GM18520 (cell line): ENCODE measurements at regions not wholly inside any gene's neighbourhood (a gene's known extent, or its start where the extent isn't known, plus 50 kb on each side); places are given as distances from the start of the nearest gene placed in this dataset.
"Not testable (repeated sequence)": the region's sequence is repeated elsewhere in the genome, so short reads cannot be mapped to it uniquely, and the experiment has no call there.

ENCODE experiments used
- ATAC-seq: cut with Tn5 transposase; IDR thresholded peaks from one replicate; pipeline ENCODE4 v1.9.1; 2021; ENCODE audit not compliant: unreplicated experiment

DNA sequence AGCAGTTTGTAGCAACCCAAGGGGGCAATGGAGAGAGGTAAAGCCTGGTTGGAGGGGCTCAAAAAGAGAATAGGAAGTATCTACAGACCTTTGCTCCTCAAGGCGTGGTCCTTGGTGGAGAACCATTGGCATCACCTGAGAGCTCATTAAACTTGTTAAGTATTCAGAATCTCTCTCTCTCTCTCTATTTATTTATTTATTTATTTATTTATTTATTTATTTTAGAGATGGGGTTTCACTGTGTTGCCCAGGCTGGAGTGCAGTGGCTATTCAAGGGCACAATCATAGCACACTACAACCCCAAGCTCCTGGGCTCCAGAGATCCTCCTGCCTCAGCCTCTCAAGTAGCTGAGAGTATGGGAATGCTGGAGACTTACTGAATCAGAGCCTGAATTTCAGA, 193.1 kb upstream of the ADCY2 start:
- no peak for ATAC-seq

- ATAC-seq, result no peak
These were observed 188.0 kb upstream of the ADCY2 start for GRCh38 chr5:7207979-7208378.

GRCh38 chr5:7208938-7209337, 187.0 kb upstream of the ADCY2 start:
- no peak for ATAC-seq

GRCh38 chr5:7209658-7210057, 186.3 kb upstream of the ADCY2 start:
- ATAC-seq, result no peak

- ATAC-seq, result no peak
These were observed 185.4 kb upstream of the ADCY2 start for GRCh38 chr5:7210549-7210948.

DNA sequence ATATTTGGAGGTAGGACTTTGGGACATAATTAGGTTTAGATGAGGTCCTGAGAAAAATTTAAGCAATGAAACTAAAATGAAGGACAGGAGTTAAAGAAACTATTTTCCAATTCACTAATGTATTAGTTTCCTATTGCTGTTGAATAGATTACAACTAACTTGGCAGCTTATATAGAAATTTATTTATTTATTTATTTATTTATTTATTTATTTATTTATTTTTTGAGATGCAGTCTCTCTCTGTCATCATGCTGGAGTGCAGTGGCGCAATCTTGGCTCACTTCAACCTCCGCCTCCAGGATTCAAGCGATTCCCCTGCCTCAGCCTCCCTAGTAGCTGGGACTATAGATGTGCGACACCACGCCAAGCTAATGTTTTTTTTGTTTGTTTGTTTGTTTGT, 182.4 kb upstream of the ADCY2 start:
- ATAC-seq, result no peak

GRCh38 chr5:7214906-7215416, 181.0 kb upstream of the ADCY2 start:
- no peak for ATAC-seq

DNA sequence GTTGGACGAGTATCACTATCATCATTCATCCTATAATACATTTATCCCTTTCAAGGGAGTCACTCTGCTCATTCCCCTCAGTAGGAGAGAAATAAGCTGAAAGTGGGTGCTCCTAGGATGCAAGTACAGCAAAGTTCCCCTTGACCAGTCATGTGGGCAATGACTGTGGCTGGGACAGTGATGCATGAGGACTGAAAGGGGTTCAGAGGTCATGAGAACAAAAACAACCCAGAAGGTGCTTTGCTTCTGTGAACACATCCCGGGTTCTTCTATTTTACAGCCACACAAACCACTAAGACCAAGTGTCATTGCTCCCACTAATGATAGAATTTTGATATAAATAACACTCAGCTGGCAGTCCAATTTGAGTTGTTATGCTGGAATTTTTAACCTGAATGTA, 177.8 kb upstream of the ADCY2 start:
- ATAC-seq, result no peak

DNA sequence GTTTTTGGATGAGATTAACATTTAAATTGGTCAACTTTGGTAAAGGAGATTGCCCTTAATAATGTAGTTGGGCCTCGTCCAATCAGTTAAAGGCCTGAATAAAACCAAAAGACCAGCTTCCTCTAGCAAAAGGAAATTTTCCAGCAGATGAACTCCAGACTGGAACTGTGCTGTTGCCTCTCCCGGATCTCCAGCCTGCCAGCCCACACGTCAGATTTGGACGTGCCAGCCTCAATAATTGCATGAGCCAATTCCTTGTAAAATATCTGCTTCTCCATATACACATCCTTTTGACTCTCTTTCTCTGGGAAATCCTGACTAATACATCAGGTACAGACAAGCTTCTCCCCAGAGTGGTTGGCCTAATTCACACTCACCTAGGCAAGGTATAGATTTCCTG, 175.8 kb upstream of the ADCY2 start:
- no peak for ATAC-seq

- ATAC-seq, result no peak
These were observed 174.9 kb upstream of the ADCY2 start for GRCh38 chr5:7221041-7221440.

GRCh38 chr5:7225826-7226225, 170.1 kb upstream of the ADCY2 start:
- ATAC-seq, result no peak

- ATAC-seq, result no peak
These were observed 153.7 kb upstream of the ADCY2 start for GRCh38 chr5:7242118-7242710.

DNA sequence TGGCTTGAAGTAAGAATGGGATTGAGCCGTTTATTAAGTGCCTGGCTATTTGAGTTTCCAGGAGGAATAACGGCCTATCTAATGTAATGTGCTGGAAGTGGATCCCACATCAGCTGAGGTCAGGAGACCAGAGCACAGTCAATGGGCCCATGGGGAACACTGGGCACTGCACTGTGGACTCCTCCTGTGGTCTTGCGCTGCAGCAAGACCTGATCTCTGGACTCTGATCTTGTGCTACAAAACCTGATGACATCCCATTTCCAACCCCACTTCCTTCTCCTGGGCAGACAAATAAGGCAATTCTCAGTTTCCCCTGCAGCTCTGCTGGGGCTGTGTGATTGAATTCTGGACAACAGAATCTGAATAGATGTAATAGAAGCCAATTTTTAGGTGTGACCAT, 151.7 kb upstream of the ADCY2 start:
- no peak for ATAC-seq

- ATAC-seq, result no peak
These were observed 150.8 kb upstream of the ADCY2 start for GRCh38 chr5:7245121-7245651.

GRCh38 chr5:7246287-7246686, 149.7 kb upstream of the ADCY2 start:
- no peak for ATAC-seq

- ATAC-seq, result no peak
These were observed 145.9 kb upstream of the ADCY2 start for GRCh38 chr5:7250004-7250403.

GRCh38 chr5:7250611-7251010, 145.3 kb upstream of the ADCY2 start:
- no peak for ATAC-seq

DNA sequence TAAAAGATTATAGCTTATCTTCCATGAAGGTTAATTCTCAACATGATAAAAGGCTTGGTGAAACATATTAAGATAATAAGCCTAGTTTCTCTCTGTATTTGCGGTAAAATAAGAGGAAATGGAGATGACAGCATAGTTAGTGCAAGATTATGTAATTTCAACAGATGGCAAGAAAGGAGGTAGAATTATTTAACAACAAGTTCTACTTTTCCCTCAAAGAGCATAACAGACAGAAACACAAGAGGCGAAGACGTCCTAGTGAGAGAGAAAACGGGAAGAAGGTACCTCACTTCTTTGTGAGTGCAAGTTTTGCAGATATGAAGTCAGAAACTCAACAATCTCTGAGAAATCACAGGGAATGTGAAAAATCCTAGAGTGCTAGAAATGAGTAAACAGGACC, 144.8 kb upstream of the ADCY2 start:
- no peak for ATAC-seq

DNA sequence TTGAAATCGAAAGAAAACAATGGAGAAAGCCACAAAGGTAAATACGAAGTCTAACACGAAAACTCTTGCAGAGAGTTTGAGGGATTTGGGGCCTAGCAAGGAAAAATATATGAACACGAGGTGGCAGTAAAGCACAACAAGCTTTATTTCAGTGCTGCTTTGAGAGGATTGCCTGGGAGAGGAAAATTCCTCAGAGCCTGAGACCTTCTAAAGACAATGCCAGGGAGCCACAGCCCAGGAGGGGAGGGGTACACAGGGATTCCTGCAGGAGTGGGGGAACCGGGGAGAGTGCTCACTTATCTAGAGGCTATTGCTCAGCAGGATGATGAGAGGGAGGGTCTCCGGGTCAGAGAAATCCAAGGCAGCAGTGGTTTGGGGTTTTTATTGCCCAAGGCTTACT, 134.9 kb upstream of the ADCY2 start:
- no peak for ATAC-seq

DNA sequence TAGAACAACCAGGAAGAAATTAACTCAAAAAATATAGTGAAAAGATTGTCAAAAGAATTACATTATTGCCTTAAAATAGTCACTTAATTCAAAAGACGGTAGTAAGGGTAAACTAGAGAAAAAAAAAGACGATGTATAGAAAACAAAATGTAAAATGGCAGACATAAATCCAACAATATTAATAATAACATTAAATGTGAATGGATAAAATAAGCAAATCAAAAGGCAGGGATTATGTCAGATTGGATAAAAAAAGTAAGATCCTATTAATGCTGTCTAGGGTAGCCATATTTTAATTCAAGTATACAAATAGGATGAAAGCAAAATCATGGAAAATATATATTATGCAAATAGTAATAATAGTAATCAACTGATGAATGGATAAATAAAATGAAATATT, 134.0 kb upstream of the ADCY2 start:
- ATAC-seq, result no peak

DNA sequence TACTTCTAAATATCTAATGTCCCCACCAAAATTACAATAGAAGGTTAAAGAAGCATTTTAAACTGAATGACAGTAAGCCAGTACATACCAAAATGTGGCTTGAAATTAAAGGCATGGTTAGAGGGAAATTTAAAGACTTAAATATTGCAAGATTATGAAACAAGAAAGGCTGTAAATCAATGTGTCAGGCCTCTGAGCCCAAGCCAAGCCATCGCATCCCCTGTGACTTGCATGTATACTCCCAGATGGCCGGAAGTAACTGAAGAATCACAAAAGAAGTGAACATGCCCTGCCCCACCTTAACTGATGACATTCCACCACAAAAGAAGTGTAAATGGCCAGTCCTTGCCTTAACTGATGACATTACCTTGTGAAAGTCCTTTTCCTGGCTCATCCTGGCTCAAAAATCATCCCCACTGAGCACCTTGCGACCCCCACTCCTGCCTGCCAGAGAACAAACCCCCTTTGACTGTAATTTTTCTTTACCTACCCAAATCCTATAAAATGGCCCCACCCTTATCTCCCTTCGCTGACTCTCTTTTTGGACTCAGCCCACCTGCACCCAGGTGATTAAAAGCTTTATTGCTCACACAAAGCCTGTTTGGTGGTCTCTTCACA, 132.4 kb upstream of the ADCY2 start:
- ATAC-seq, result not testable (repeated sequence)

DNA sequence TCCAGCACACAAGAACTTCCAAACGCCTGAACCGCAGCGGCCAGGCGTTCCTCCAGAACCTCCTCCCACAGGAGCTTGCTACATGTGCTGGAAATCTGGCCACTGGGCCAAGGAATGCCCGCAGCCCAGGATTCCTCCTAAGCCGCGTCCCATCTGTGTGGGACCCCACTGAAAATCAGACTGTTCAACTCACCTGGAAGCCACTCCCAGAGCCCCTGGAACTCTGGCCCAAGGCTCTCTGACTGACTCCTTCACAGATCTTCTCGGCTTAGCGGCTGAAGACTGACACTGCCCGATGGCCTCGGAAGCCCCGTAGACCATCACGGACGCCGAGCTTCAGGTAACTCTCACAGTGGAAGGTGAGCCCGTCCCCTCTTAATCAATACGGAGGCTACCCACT, 130.2 kb upstream of the ADCY2 start:
- not testable (repeated sequence) for ATAC-seq

GRCh38 chr5:7268722-7269121, 127.2 kb upstream of the ADCY2 start:
- ATAC-seq, result not testable (repeated sequence)
